ENCODE measurements at regions not wholly inside any gene's neighbourhood (a gene's known extent, or its start where the extent isn't known, plus 50 kb on each side); places are given as distances from the start of the nearest gene placed in this dataset.

DNA sequence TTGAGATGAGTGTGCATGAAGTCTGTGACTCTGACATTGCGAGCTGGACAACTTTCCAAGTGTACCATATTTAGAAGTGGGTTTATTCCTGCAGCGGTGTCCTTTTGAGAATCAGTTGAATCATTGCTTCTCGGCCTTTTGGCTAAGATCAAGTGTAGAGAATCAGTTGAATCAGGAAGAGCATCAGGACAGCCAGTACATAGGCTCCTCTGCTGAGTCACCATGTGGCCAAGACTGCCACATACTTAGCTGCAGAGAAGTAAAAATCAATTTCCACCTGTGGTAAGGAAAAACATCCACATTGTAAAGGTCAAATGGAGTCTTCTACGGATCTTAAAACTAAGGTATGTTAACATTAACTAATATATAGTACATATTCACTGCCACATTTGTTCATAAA is 428.4 kb upstream of the MARCKS start:
- Histone ChIP-seq H3K9me3 (no peaks in the 10 kb centered on the region), H3K36me3 (no peaks in the 10 kb centered on the region), H3K4me3 (no peak overlapping the region), H3K4me1 (peaks cover 0 to 6% of the 10 kb centered on the region in 2 donors), H3K27me3 (no peaks in the 10 kb centered on the region), H3K27ac (no peak overlapping the region)
- intact Hi-C loops (cut with DNase I; ENCODE audit: low total_unique reads): no loop called here
- DNase-seq: no peak
- TF ChIP-seq POLR2A (IDR thresholded peaks at IDR 0.05): no peak
- TF ChIP-seq, protein P1, sequence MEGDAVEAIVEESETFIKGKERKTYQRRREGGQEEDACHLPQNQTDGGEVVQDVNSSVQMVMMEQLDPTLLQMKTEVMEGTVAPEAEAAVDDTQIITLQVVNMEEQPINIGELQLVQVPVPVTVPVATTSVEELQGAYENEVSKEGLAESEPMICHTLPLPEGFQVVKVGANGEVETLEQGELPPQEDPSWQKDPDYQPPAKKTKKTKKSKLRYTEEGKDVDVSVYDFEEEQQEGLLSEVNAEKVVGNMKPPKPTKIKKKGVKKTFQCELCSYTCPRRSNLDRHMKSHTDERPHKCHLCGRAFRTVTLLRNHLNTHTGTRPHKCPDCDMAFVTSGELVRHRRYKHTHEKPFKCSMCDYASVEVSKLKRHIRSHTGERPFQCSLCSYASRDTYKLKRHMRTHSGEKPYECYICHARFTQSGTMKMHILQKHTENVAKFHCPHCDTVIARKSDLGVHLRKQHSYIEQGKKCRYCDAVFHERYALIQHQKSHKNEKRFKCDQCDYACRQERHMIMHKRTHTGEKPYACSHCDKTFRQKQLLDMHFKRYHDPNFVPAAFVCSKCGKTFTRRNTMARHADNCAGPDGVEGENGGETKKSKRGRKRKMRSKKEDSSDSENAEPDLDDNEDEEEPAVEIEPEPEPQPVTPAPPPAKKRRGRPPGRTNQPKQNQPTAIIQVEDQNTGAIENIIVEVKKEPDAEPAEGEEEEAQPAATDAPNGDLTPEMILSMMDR (IDR thresholded peaks at IDR 0.05): no peak

DNA sequence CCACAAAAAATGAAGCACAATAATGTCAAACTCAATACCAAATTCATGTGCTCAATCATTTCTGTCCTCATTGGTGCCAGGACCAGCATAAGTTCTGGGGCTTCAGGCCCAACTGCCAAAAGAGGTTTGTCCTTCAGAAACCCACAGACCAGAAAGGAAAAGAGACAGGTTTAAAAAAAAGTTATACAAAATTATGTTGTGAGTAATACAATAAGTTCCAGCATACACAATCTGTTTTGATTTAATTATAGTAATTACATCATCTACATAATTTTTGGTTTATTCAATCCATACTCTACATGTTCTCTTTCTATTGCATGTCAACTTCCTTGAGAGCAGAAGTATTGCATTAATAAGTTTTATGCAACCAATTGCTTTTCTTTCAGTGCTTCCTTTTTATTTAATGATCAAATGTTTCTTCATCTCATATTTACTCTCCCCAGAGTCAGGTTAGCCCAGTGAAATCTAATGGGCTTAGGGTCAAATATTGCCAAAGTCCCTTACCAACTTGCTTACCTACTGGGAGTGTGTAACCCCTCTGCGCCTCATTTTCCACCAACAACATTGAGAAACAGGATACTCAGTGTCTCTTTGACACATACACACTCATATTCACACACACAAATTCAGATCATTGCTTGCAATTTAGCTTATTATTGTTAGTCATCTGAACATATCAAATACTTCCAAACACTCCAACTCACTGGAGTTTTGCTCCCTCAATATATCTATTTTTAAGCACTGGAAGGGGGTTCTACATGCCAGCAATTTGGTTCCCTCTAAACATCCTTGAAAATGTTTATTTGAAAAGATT is 424.4 kb upstream of the MARCKS start:
- intact Hi-C loops (cut with DNase I; ENCODE audit: low total_unique reads): no loop called here
- no peaks in the 10 kb centered on the region for H3K36me3 ChIP-seq
- H3K27ac ChIP-seq: no peak overlapping the region
- H3K4me1 ChIP-seq: peaks cover 0 to 10% of the 10 kb centered on the region in 2 donors
- H3K4me3 ChIP-seq: no peak overlapping the region
- DNase-seq: no peak
- TF ChIP-seq POLR2A (IDR thresholded peaks at IDR 0.05): no peak
- TF ChIP-seq, protein P1 (IDR thresholded peaks at IDR 0.05): no peak
- no peaks in the 10 kb centered on the region for H3K27me3 ChIP-seq
- no peaks in the 10 kb centered on the region for H3K9me3 ChIP-seq

DNA sequence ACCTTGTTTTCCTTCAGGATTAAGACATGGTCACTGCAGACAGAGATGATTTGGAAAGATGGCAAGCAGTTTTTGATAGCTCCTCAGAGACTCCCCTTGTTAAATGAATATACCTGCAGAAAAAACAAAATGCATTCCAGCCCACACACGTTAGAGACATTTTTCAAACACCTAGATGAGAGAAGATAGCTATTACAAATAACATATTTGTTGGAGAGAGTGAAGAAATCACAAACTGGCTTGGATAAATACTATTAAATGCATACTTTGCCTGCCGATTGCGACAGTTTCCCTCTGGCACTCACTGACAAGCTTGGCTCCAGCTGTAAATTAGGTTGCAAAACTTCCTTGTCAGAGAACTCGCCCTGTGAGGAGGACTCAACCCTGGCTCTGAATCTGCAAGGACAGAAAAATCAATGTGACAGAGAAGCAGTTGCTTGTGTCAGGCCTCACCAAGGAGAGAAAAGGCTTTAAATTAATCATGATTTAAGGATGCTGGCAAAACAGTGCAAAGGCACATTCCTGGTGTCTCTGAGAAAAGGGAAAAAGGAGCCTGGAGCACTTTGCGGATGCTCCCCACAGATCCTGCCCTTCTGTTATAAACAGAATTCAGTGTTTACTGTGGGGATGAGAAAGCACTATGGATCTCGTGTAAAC is 423.7 kb upstream of the MARCKS start:
- no peaks in the 10 kb centered on the region for H3K36me3 ChIP-seq
- intact Hi-C loops (cut with DNase I; ENCODE audit: low total_unique reads): no loop called here
- TF ChIP-seq, protein P1 (IDR thresholded peaks at IDR 0.05): no peak
- TF ChIP-seq POLR2A (IDR thresholded peaks at IDR 0.05): no peak
- no peaks in the 10 kb centered on the region for H3K27me3 ChIP-seq
- H3K9me3 ChIP-seq: no peaks in the 10 kb centered on the region
- H3K4me1 ChIP-seq: peaks cover 0 to 10% of the 10 kb centered on the region in 2 donors
- H3K27ac ChIP-seq: no peak overlapping the region
- DNase-seq: peak; percentile 55 to 72
- no peak overlapping the region for H3K4me3 ChIP-seq

DNA sequence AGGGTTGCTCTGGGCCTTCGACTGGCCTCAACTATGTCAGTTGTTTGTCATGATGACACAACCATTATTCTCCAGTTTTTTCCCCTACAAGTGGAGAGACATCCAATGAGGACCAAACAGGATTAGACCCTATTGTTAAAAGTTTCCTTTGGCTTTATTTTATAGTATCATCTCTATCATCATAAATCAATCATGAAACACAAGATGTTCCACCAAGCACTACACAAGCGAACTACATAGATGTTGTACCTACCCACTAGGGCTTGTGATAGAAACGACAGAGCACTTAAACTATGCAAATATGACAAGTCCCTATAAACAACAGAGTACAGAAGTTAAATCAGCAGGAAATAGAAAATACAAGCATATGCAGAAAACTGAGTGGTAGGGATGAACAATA is 422.5 kb upstream of the MARCKS start:
- no peaks in the 10 kb centered on the region for H3K36me3 ChIP-seq
- H3K27me3 ChIP-seq: no peaks in the 10 kb centered on the region
- peaks cover 0 to 10% of the 10 kb centered on the region in 2 donors for H3K4me1 ChIP-seq
- H3K9me3 ChIP-seq: no peaks in the 10 kb centered on the region
- no peak overlapping the region for H3K4me3 ChIP-seq
- no peak for DNase-seq
- no peak overlapping the region for H3K27ac ChIP-seq
- TF ChIP-seq, protein P1 (IDR thresholded peaks at IDR 0.05): no peak
- TF ChIP-seq POLR2A (IDR thresholded peaks at IDR 0.05): no peak
- intact Hi-C loops (cut with DNase I; ENCODE audit: low total_unique reads): no loop called here

DNA sequence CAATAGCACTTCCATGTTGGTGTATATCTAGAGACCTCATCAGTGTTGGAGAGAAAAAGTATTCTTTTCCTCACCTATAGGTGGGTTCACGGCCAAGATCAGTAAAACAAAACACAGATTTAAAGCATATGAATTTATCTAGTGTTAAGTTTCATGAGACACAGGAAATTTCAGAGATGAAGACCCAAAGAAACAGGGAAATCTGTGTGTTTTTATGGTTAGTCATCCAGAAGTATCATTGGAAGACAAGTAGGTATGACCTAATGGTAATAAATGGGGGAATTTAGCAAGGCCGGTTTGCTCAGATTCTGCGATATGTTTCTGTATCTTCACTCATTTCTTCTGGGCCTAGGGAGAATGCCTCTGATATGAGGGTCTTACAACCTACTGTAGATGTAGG is 419.6 kb upstream of the MARCKS start:
- DNase-seq: no peak
- no peak overlapping the region for H3K27ac ChIP-seq
- peaks cover 0 to 10% of the 10 kb centered on the region in 2 donors for H3K4me1 ChIP-seq
- no peaks in the 10 kb centered on the region for H3K9me3 ChIP-seq
- no peaks in the 10 kb centered on the region for H3K36me3 ChIP-seq
- intact Hi-C loops (cut with DNase I; ENCODE audit: low total_unique reads): no loop called here
- no peaks in the 10 kb centered on the region for H3K27me3 ChIP-seq
- no peak overlapping the region for H3K4me3 ChIP-seq
- TF ChIP-seq, protein P1 (IDR thresholded peaks at IDR 0.05): no peak
- TF ChIP-seq POLR2A (IDR thresholded peaks at IDR 0.05): no peak
